K562 (cell line): ENCODE measurements at regions not wholly inside any gene's neighbourhood (a gene's known extent, or its start where the extent isn't known, plus 50 kb on each side); places are given as distances from the start of the nearest gene placed in this dataset.

Source experiments
- ATAC-seq: fragments of 200-7000 bp; cut with Tn5 transposase; 3 replicates; pipeline ENCODE4 v1.9.1; 2020; ENCODE audit warnings: moderate library complexity
- BruUV-seq: library from RNA; stranded (reverse); fragments of 400-500 nt; replicated peaks from 2 replicates; lab custom pipeline; 2021; lab: Mats Ljungman, UMichigan
- CTCF ChIA-PET: fragments of 300-600 bp; formaldehyde crosslinking; extraction: SDS; loops from one replicate; lab custom pipeline; 2021; ENCODE audit warnings: low intra/inter-chr PET ratio; lab: Yijun Ruan, JAX
- POLR2A ChIA-PET: fragments of 300-600, 350-650 bp; sonication (Branson Sonifier 250); formaldehyde crosslinking; extraction: SDS; loops from one replicate; lab custom pipeline; 2021; ENCODE audit warnings: antibody characterized with exemption, inconsistent platforms; lab: Yijun Ruan, JAX
- DNase-seq, 4 experiments: peaks; one replicate each; pipeline versions ENCODE4 v3.0.0 to v3.0.0-alpha.2; 2011 to 2018; ENCODE audit warnings: low spot score in 3 of 4, mixed read lengths in 3 of 4; ENCODE audit errors: extremely low read depth in 1 of 4
- FAIRE-seq: peaks from 2 replicates; lab custom pipeline; 2011; peaks lifted over from hg19 to GRCh38; lab: Jason Lieb, UNC
- H2AFZ ChIP-seq: 2 replicates; pipeline ENCODE4 v1.6.0; 2011; ENCODE audit warnings: low read depth, low read length, control low read depth, inconsistent platforms
- H3K27ac ChIP-seq: fragments of 200-600 bp; 3 replicates; pipeline ENCODE4 v1.8.0; 2011; ENCODE audit warnings: low read depth, mild to moderate bottlenecking, control low read depth, inconsistent platforms, low read length, moderate library complexity, mixed read lengths; ENCODE audit errors: extremely low read depth
- H3K27me3 ChIP-seq, 2 experiments: fragments of 300-600 bp in 1 of 2; 2 replicates in 1 of 2; 3 replicates in 1 of 2; pipeline versions ENCODE4 v1.6.0 to v1.8.0; 2011; ENCODE audit warnings: inconsistent platforms in 2 of 2, low read length in 2 of 2, mild to moderate bottlenecking in 1 of 2, mixed read lengths in 1 of 2, moderate library complexity in 1 of 2; ENCODE audit not compliant: control insufficient read depth in 2 of 2, insufficient read depth in 2 of 2
- H3K36me3 ChIP-seq: fragments of 300-600 bp; 3 replicates; pipeline ENCODE4 v1.8.0; 2011; ENCODE audit warnings: mild to moderate bottlenecking, low read length, inconsistent platforms; ENCODE audit not compliant: control insufficient read depth, insufficient read depth
- H3K4me1 ChIP-seq, 2 experiments: fragments of 200-600 bp in 1 of 2; replicated peaks in 1 of 2; 2 replicates in 1 of 2; 3 replicates in 1 of 2; pipeline versions ENCODE4 v1.5.1 to v1.8.0; 2011; ENCODE audit warnings: inconsistent platforms in 2 of 2, low read length in 2 of 2, mild to moderate bottlenecking in 1 of 2, mixed read lengths in 1 of 2, moderate library complexity in 1 of 2; ENCODE audit not compliant: control insufficient read depth in 2 of 2, insufficient read depth in 2 of 2
- H3K4me2 ChIP-seq: 2 replicates; pipeline ENCODE4 v1.6.1; 2011; ENCODE audit warnings: low read length, control low read depth, inconsistent platforms, mixed read lengths; ENCODE audit not compliant: insufficient read depth
- H3K4me3 ChIP-seq: fragments of 200-600 bp; sonication (generic), shearing (Covaris generic); 2 replicates; pipeline ENCODE4 v1.5.1; 2016; ENCODE audit warnings: control low read depth, inconsistent platforms
- H3K79me2 ChIP-seq: fragments of 200-600 bp; 3 replicates; pipeline ENCODE4 v1.8.0; 2011; ENCODE audit warnings: low read length, inconsistent platforms; ENCODE audit not compliant: control insufficient read depth, insufficient read depth
- H3K9ac ChIP-seq, 2 experiments: 2 replicates each; pipeline versions ENCODE4 v1.6.0 to v1.6.1; 2011; ENCODE audit warnings: low read depth in 2 of 2, low read length in 2 of 2, control low read depth in 1 of 2, inconsistent platforms in 1 of 2, mild to moderate bottlenecking in 1 of 2, mixed read lengths in 1 of 2; ENCODE audit not compliant: insufficient read depth in 1 of 2
- H3K9me1 ChIP-seq: one replicate; pipeline ENCODE4 v1.6.0; 2011; ENCODE audit warnings: inconsistent platforms, mild to moderate bottlenecking, low read length, moderate library complexity; ENCODE audit not compliant: control insufficient read depth, insufficient read depth
- H3K9me3 ChIP-seq: replicated peaks from 2 replicates; pipeline ENCODE4 v1.5.1; 2011; ENCODE audit warnings: low read depth, low read length, inconsistent platforms; ENCODE audit not compliant: control insufficient read depth, insufficient read depth
- H4K20me1 ChIP-seq: replicated peaks from 2 replicates; pipeline ENCODE4 v1.6.1; 2011; ENCODE audit warnings: low read length, inconsistent platforms, mixed read lengths; ENCODE audit not compliant: control insufficient read depth, insufficient read depth
- CREBBP ChIP-seq: IDR thresholded peaks from one replicate; pipeline ENCODE4 v1.6.1; 2012; ENCODE audit warnings: low read depth, mild to moderate bottlenecking, control low read depth, inconsistent platforms, low read length
- FOXM1 ChIP-seq, 2 experiments: fragments of 450-650 bp in 1 of 2; sonication (generic) in 1 of 2; formaldehyde crosslinking in 1 of 2; IDR thresholded peaks; 2 replicates each; pipeline versions ENCODE4 v1.6.1 to v1.9.0; 2017 to 2022; ENCODE audit warnings: low read depth in 2 of 2, mild to moderate bottlenecking in 2 of 2, missing genetic modification reagents in 1 of 2, moderate library complexity in 1 of 2
- KDM4B ChIP-seq, 2 experiments: fragments of 450-650 bp in 1 of 2; sonication (generic) in 1 of 2; IDR thresholded peaks; 2 replicates each; pipeline ENCODE4 v1.6.1; 2016 to 2017; ENCODE audit warnings: borderline replicate concordance in 2 of 2, antibody characterized with exemption in 1 of 2, low read depth in 1 of 2, mild to moderate bottlenecking in 1 of 2
- MAZ ChIP-seq, 2 experiments: fragments of 450-650 bp in 1 of 2; sonication (generic) in 1 of 2; formaldehyde crosslinking; IDR thresholded peaks in 1 of 2; conservative IDR thresholded peaks in 1 of 2; 2 replicates each; pipeline versions ENCODE4 v1.4.0 to v1.5.0; 2020; ENCODE audit warnings: mild to moderate bottlenecking in 1 of 2, missing genetic modification reagents in 1 of 2
- RB1 ChIP-seq: fragments of 450-650 bp; IDR thresholded peaks from 2 replicates; pipeline ENCODE4 v1.6.1; 2017; ENCODE audit warnings: low read depth, mild to moderate bottlenecking
- RNF2 ChIP-seq: sonication (generic); IDR thresholded peaks from 2 replicates; pipeline ENCODE4 v1.6.1; 2016
- TEAD4 ChIP-seq, 2 experiments: sonication (generic) in 1 of 2; formaldehyde crosslinking in 1 of 2; IDR thresholded peaks; 2 replicates each; pipeline versions ENCODE4 v1.6.1 to v1.8.0; 2012 to 2022; ENCODE audit warnings: borderline replicate concordance in 1 of 2, inconsistent platforms in 1 of 2, low read length in 1 of 2, mild to moderate bottlenecking in 1 of 2, missing genetic modification reagents in 1 of 2
- ZFP1 ChIP-seq: fragments of 450-650 bp; formaldehyde crosslinking; IDR thresholded peaks from 2 replicates; pipeline ENCODE4 v1.4.0; 2020; ENCODE audit warnings: mild to moderate bottlenecking, mixed read lengths
- ZNF140 ChIP-seq: fragments of 250-450 bp; sonication (Bioruptor Pico); IDR thresholded peaks from 2 replicates; pipeline ENCODE4 v1.8.0; 2021; ENCODE audit warnings: moderate library complexity, mild to moderate bottlenecking, inconsistent platforms
- WGBS: fragments of 100-300 bp; shearing (Covaris generic); methylation state at CpG from one replicate; pipeline ENCODE4 v1.1.6; 2016; ENCODE audit warnings: low coverage, mixed read lengths; ENCODE audit not compliant: insufficient coverage; ENCODE audit errors: missing lambda C conversion rate; 5-methylcytosine and 5-hydroxymethylcytosine counted together
- in situ Hi-C: fragments of 300-500 bp; cut with MboI; formaldehyde crosslinking; loops from 4 replicates; pipeline ENCODE4 v1.15.0; 2018; ENCODE audit warnings: inconsistent platforms, mixed read lengths
- intact Hi-C: fragments of 100-400 bp; cut with micrococcal nuclease; formaldehyde crosslinking; loops from 2 replicates; pipeline ENCODE4 v1.14.2; 2022
- TF ChIP-seq, protein P1 (sequence below), 2 experiments: fragments of 450-650 bp; IDR thresholded peaks; 2 replicates each; pipeline ENCODE4 v1.6.1; 2016; ENCODE audit warnings: mild to moderate bottlenecking in 2 of 2, borderline replicate concordance in 1 of 2, low read depth in 1 of 2, moderate library complexity in 1 of 2

DNA sequence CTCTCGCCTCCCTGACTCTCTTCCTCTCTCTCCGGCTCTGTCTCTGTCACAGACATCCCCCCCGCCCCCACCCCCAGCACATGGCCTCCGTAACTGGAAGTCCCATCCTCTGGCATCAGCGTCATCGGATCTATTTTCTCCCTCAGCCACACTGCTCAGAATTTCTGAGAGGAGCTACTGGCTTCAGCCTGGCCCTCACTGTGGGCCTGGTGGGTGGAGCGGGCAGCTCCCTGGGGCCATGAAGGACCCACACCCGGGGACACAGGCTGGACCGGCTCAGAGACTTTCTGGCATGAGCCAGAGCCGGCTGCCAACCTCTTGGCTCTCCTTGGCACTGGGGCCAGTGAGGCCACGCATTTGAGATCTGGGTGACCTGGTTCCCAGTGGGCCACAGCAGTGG is 61.2 kb upstream of the CASZ1 start:
- intact Hi-C loops (no loop called here), in situ Hi-C loops (no loop called here)
- H3K36me3 ChIP-seq: no peaks in the 10 kb centered on the region
- H2AFZ ChIP-seq: no peak overlapping the region
- FAIRE-seq: no peak
- H3K79me2 ChIP-seq: no peaks in the 10 kb centered on the region
- H3K9me3 ChIP-seq: no peaks in the 10 kb centered on the region
- no TSS peak for BruUV-seq
- peaks cover 0 to 5% of the 10 kb centered on the region in 2 experiments; a peak in 1 of 5 replicates for H3K4me1 ChIP-seq
- H3K4me3 ChIP-seq: no peak overlapping the region
- no peaks in the 10 kb centered on the region; the same call in 1 of the 2 replicates for H4K20me1 ChIP-seq
- CTCF ChIA-PET: no interaction called here
- H3K27me3 ChIP-seq: peaks cover 28 to 67% of the 10 kb centered on the region in 2 experiments
- DNase-seq: no peak
- POLR2A ChIA-PET: no interaction called here
- H3K4me2 ChIP-seq: no peak overlapping the region
- no peak for ATAC-seq
- WGBS: under 1% methylated on average over 7 of the region's 11 CpGs
- H3K9me1 ChIP-seq: no peaks in the 10 kb centered on the region
- no peak overlapping the region for H3K9ac ChIP-seq
- H3K27ac ChIP-seq: no peak overlapping the region
- TF ChIP-seq ZFP1 (CRISPR knock-in tag) (no peak), CREBBP (no peak), KDM4B (IDR thresholded peaks at IDR 0.05; ENCODE audit: borderline replicate concordance in 2 of 2, low read depth in 1 of 2) (no peak), RB1 (no peak), MAZ (CRISPR knock-in tag; conservative IDR thresholded peaks at IDR 0.05 in 1 of 2, IDR thresholded peaks at IDR 0.05 in 1 of 2) (no peak), TEAD4 (IDR thresholded peaks at IDR 0.05; ENCODE audit: low read length) (no peak), TEAD4 (CRISPR knock-in tag; IDR thresholded peaks at IDR 0.05; ENCODE audit: borderline replicate concordance) (no peak), ZNF140 (CRISPR knock-in tag) (no peak), RNF2 (no peak), FOXM1 (IDR thresholded peaks at IDR 0.05; ENCODE audit: low read depth) (no peak), FOXM1 (CRISPR knock-in tag; IDR thresholded peaks at IDR 0.05; ENCODE audit: low read depth) (no peak)
- TF ChIP-seq, protein P1, sequence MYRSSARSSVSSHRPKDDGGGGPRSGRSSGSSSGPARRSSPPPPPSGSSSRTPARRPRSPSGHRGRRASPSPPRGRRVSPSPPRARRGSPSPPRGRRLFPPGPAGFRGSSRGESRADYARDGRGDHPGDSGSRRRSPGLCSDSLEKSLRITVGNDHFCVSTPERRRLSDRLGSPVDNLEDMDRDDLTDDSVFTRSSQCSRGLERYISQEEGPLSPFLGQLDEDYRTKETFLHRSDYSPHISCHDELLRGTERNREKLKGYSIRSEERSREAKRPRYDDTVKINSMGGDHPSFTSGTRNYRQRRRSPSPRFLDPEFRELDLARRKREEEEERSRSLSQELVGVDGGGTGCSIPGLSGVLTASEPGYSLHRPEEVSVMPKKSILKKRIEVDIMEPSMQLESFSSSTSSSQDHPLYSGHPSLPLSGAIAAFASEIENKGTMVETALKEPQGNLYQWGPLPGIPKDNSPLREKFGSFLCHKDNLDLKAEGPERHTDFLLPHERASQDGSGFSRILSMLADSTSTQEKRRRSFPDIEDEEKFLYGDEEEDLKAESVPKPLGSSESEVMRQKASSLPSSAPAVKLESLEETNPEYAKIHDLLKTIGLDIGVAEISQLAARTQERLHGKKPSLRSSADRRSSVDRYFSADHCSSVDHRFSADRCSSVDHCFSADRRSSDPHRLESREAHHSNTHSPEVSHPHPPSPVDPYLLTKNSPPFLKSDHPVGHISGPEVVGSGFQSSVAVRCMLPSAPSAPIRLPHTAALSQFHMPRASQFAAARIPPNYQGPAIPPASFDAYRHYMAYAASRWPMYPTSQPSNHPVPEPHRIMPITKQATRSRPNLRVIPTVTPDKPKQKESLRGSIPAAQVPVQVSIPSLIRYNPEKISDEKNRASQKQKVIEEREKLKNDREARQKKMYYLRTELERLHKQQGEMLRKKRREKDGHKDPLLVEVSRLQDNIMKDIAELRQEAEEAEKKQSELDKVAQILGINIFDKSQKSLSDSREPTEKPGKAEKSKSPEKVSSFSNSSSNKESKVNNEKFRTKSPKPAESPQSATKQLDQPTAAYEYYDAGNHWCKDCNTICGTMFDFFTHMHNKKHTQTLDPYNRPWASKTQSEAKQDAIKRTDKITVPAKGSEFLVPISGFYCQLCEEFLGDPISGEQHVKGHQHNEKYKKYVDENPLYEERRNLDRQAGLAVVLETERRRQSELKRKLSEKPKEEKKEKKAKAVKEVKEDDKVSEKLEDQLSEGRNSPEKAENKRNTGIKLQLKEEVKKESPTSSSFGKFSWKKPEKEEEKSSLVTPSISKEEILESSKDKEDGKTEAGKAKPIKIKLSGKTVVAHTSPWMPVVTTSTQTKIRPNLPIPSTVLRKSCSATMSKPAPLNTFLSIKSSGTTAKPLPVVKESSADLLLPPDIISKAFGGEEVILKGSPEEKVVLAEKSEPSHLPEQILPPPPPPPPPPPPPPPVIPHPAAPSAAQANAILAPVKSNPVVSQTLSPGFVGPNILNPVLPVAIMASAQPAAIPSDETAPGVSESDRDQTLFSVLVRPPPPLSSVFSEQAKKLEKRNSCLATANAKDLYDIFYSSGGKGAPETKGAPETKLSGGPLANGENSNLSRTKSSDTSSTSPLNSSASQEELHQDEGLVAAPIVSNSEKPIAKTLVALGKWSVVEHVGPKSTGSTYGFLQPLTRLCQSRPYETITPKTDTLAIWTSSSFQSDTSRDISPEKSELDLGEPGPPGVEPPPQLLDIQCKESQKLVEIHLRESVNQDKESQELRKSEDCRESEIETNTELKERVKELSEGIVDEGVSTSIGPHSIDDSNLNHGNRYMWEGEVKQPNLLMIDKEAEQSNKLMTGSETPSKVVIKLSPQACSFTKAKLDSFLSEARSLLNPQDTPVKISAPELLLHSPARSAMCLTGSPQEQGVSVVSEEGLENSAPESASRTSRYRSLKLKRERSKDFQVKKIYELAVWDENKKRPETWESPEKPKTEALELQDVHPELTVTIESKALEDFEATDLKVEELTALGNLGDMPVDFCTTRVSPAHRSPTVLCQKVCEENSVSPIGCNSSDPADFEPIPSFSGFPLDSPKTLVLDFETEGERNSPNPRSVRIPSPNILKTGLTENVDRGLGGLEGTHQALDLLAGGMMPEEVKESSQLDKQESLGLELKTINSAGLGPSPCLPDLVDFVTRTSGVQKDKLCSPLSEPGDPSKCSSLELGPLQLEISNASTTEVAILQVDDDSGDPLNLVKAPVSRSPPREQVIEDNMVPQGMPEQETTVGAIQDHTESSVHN (IDR thresholded peaks at IDR 0.05; ENCODE audit: borderline replicate concordance in 1 of 2, low read depth in 1 of 2): no peak
